Calu3 (cell line): ENCODE measurements at regions not wholly inside any gene's neighbourhood (a gene's known extent, or its start where the extent isn't known, plus 50 kb on each side); places are given as distances from the start of the nearest gene placed in this dataset.

Source experiments
- BruUV-seq: library from RNA; stranded (reverse); fragments of 400-500 nt; replicated peaks from 2 replicates; lab custom pipeline; 2021; lab: Mats Ljungman, UMichigan
- CTCF ChIA-PET: fragments of 300-600 bp; sonication (Branson Sonifier 250); formaldehyde crosslinking; loops from one replicate; lab custom pipeline; 2022; ENCODE audit warnings: antibody characterized with exemption; lab: Charles Lee
- DNase-seq: peaks from one replicate; pipeline ENCODE4 v3.0.0; 2022
- H3K27ac Mint-ChIP-seq: one replicate; pipeline ENCODE4 v1.8.0; 2022; ENCODE audit warnings: mixed read lengths; ENCODE audit not compliant: unreplicated experiment
- H3K27me3 Mint-ChIP-seq: one replicate; pipeline ENCODE4 v1.8.0; 2022; ENCODE audit warnings: mixed read lengths; ENCODE audit not compliant: unreplicated experiment
- H3K36me3 Mint-ChIP-seq: one replicate; pipeline ENCODE4 v1.8.0; 2022; ENCODE audit warnings: mild to moderate bottlenecking, moderate library complexity, mixed read lengths; ENCODE audit not compliant: insufficient read depth, unreplicated experiment
- H3K4me1 Mint-ChIP-seq: one replicate; pipeline ENCODE4 v1.8.0; 2022; ENCODE audit warnings: mild to moderate bottlenecking, low read depth, mixed read lengths; ENCODE audit not compliant: unreplicated experiment
- H3K4me3 Mint-ChIP-seq: one replicate; pipeline ENCODE4 v1.8.0; 2022; ENCODE audit warnings: mild to moderate bottlenecking, low read depth, moderate library complexity, mixed read lengths; ENCODE audit not compliant: unreplicated experiment
- H3K9me3 Mint-ChIP-seq: one replicate; pipeline ENCODE4 v1.8.0; 2022; ENCODE audit warnings: low read depth, mixed read lengths; ENCODE audit not compliant: unreplicated experiment
- intact Hi-C: fragments of 100-400 bp; cut with micrococcal nuclease; formaldehyde crosslinking; loops from one replicate; pipeline ENCODE4 v1.10.0; 2022; ENCODE audit not compliant: unreplicated experiment
- TF ChIP-seq, protein P1 (sequence below): fragments of 200-600 bp; IDR thresholded peaks from one replicate; pipeline ENCODE4 v1.8.0; 2022; ENCODE audit warnings: antibody characterized with exemption; ENCODE audit not compliant: unreplicated experiment

DNA sequence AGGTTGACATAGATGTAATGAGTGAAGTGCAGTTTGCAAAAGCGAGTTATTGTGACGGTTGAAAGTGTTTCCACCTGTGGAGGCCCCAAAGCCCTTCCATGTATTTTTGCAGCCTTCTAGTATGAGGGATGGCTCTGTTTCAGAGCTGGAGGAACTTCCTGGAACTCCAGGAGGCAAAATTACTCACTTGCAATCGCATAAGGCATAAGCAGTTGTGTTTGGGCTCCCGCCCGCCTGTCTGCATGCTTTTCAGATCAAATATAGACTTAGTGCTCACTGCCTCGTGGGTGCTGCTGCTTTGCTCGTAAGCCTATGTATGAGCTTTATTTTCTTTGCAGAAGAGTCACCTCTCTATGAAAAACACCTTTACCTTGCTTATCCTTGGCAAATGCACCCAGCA, 146.8 kb upstream of the LARGE1 start:
- DNase-seq: no peak
- BruUV-seq: no TSS peak
- H3K4me3 Mint-ChIP-seq: no peak overlapping the region
- CTCF ChIA-PET: no interaction called here
- intact Hi-C loops: no loop called here
- H3K36me3 Mint-ChIP-seq: no peaks in the 10 kb centered on the region
- H3K27me3 Mint-ChIP-seq: no peaks in the 10 kb centered on the region
- TF ChIP-seq, protein P1, sequence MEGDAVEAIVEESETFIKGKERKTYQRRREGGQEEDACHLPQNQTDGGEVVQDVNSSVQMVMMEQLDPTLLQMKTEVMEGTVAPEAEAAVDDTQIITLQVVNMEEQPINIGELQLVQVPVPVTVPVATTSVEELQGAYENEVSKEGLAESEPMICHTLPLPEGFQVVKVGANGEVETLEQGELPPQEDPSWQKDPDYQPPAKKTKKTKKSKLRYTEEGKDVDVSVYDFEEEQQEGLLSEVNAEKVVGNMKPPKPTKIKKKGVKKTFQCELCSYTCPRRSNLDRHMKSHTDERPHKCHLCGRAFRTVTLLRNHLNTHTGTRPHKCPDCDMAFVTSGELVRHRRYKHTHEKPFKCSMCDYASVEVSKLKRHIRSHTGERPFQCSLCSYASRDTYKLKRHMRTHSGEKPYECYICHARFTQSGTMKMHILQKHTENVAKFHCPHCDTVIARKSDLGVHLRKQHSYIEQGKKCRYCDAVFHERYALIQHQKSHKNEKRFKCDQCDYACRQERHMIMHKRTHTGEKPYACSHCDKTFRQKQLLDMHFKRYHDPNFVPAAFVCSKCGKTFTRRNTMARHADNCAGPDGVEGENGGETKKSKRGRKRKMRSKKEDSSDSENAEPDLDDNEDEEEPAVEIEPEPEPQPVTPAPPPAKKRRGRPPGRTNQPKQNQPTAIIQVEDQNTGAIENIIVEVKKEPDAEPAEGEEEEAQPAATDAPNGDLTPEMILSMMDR: no peak
- H3K4me1 Mint-ChIP-seq: no peaks in the 10 kb centered on the region
- H3K27ac Mint-ChIP-seq: no peak overlapping the region
- peaks cover 31% of the 10 kb centered on the region for H3K9me3 Mint-ChIP-seq

DNA sequence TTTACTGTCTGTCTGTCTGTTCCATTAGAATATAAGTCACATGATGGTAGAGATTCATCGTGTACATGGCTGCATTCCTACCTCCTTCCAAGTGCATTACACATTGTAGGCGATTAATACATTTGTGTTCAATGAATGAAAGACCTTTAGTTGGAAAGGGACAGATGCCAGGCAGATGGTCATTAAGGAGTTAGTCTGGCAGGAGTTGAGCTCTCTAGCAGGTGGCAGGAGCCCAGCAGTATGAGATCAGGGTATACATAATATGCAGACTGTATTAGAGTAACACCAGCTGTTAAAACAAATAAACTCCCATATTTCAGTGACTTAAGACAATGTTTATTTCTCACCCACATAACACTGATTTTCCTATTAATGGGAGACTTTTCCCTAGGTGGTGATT, 147.7 kb upstream of the LARGE1 start:
- intact Hi-C loops: no loop called here
- peaks cover 30% of the 10 kb centered on the region for H3K9me3 Mint-ChIP-seq
- no peaks in the 10 kb centered on the region for H3K27me3 Mint-ChIP-seq
- TF ChIP-seq, protein P1: no peak
- CTCF ChIA-PET: no interaction called here
- no peak overlapping the region for H3K4me3 Mint-ChIP-seq
- H3K36me3 Mint-ChIP-seq: no peaks in the 10 kb centered on the region
- no peaks in the 10 kb centered on the region for H3K4me1 Mint-ChIP-seq
- DNase-seq: no peak
- no TSS peak for BruUV-seq
- H3K27ac Mint-ChIP-seq: no peak overlapping the region

DNA sequence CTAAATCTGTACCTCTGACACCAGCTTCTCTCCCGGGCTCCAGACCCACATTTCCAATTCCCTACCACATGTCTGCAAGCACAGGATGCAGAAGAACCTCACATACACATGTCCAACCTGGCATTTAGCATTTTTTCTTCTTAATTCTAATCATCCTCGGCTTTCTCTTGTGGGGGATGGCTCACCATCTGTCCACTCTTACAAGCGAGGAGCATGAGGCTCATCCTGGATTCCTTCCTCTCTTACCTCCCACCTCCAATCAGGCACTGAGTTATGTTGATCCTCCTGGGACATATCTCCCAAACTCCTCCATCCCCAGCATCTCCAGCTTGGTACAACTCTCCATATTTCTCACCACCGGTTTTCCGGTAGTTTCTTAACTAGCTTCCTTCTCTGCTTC, 149.8 kb upstream of the LARGE1 start:
- no peak overlapping the region for H3K4me3 Mint-ChIP-seq
- TF ChIP-seq, protein P1: no peak
- no peak for DNase-seq
- no peak overlapping the region for H3K27ac Mint-ChIP-seq
- H3K9me3 Mint-ChIP-seq: peaks cover 33% of the 10 kb centered on the region
- BruUV-seq: no TSS peak
- H3K36me3 Mint-ChIP-seq: no peaks in the 10 kb centered on the region
- H3K27me3 Mint-ChIP-seq: no peaks in the 10 kb centered on the region
- H3K4me1 Mint-ChIP-seq: no peaks in the 10 kb centered on the region
- intact Hi-C loops: no loop called here
- CTCF ChIA-PET: no interaction called here

DNA sequence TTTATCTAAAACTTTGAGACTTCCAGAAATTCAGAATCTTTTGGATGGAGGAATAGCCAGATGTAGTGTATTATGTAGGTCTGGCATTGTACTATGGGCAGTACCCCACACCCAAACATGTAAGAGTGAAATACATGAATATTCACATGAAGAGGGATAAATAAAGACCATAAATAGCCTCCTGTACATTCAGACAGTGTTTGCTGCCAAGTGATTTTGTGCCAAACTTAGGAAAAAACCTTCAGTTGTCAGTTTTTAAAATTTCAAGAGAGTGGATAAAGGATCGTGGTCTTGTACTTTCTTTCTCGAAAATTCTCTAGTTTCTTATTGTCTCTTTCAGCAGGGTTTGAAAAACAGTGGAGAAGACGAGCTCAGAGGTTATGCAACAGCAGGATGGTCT, 150.3 kb upstream of the LARGE1 start:
- intact Hi-C loops: no loop called here
- DNase-seq: no peak
- CTCF ChIA-PET: no interaction called here
- H3K4me1 Mint-ChIP-seq: no peaks in the 10 kb centered on the region
- H3K4me3 Mint-ChIP-seq: no peak overlapping the region
- H3K9me3 Mint-ChIP-seq: peaks cover 33% of the 10 kb centered on the region
- BruUV-seq: no TSS peak
- H3K27me3 Mint-ChIP-seq: no peaks in the 10 kb centered on the region
- no peaks in the 10 kb centered on the region for H3K36me3 Mint-ChIP-seq
- TF ChIP-seq, protein P1: no peak
- no peak overlapping the region for H3K27ac Mint-ChIP-seq
